ENCODE measurements at regions not wholly inside any gene's neighbourhood (a gene's known extent, or its start where the extent isn't known, plus 50 kb on each side); places are given as distances from the start of the nearest gene placed in this dataset.

DNA sequence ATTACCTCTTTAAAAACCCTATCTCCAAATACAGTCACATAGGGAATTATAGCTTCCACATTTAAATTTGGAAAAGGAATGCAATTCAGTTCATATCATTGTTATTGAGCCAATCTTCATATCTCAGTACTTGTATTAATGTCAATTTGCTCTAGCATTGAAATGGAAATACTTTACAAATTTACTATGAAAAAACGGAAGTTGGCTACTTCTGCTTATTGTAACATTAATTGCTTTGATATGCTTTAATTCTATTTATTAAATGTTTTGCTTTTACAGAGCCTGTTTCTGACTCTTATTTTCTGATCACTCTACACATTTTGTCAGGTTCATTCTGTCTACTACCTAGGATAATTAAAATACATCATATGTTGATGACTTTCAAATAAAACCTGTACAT is 412.6 kb downstream of the KCNJ3 start:
- TF ChIP-seq, protein P1, sequence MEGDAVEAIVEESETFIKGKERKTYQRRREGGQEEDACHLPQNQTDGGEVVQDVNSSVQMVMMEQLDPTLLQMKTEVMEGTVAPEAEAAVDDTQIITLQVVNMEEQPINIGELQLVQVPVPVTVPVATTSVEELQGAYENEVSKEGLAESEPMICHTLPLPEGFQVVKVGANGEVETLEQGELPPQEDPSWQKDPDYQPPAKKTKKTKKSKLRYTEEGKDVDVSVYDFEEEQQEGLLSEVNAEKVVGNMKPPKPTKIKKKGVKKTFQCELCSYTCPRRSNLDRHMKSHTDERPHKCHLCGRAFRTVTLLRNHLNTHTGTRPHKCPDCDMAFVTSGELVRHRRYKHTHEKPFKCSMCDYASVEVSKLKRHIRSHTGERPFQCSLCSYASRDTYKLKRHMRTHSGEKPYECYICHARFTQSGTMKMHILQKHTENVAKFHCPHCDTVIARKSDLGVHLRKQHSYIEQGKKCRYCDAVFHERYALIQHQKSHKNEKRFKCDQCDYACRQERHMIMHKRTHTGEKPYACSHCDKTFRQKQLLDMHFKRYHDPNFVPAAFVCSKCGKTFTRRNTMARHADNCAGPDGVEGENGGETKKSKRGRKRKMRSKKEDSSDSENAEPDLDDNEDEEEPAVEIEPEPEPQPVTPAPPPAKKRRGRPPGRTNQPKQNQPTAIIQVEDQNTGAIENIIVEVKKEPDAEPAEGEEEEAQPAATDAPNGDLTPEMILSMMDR (IDR thresholded peaks at IDR 0.05) = no peak
- TF ChIP-seq POLR2A (IDR thresholded peaks at IDR 0.05) = no peak

Measured in right lobe of liver (tissue), 4 donors.